H9 (cell line): ENCODE measurements at regions not wholly inside any gene's neighbourhood (a gene's known extent, or its start where the extent isn't known, plus 50 kb on each side); places are given as distances from the start of the nearest gene placed in this dataset.

ENCODE experiments used
- DNase-seq: peaks from one replicate; pipeline ENCODE4 v3.0.0-alpha.2; 2017
- H2AFZ ChIP-seq: one replicate; pipeline ENCODE4 v1.6.1; 2013; ENCODE audit warnings: mild to moderate bottlenecking, low read length, control low read depth, moderate library complexity
- H2AK5ac ChIP-seq: 2 replicates; pipeline ENCODE4 v1.6.1; 2013; ENCODE audit warnings: low read length, control low read depth, mixed read lengths; ENCODE audit not compliant: insufficient read length
- H2BK120ac ChIP-seq: one replicate; pipeline ENCODE4 v1.6.1; 2013; ENCODE audit warnings: low read depth, mild to moderate bottlenecking, low read length, control low read depth, inconsistent platforms; ENCODE audit not compliant: poor library complexity, severe bottlenecking
- H2BK12ac ChIP-seq: 2 replicates; pipeline ENCODE4 v1.6.1; 2013; ENCODE audit warnings: low read length, control low read depth, mixed read lengths, low read depth; ENCODE audit not compliant: insufficient read length
- H2BK15ac ChIP-seq: 2 replicates; pipeline ENCODE4 v1.6.1; 2013; ENCODE audit warnings: low read depth, low read length, control low read depth
- H2BK20ac ChIP-seq: one replicate; pipeline ENCODE4 v1.6.1; 2013; ENCODE audit warnings: low read depth, mild to moderate bottlenecking, low read length, control low read depth, inconsistent platforms; ENCODE audit not compliant: poor library complexity, severe bottlenecking
- H2BK5ac ChIP-seq: 2 replicates; pipeline ENCODE4 v1.6.1; 2013; ENCODE audit warnings: low read length, control low read depth, mixed read lengths; ENCODE audit not compliant: insufficient read length
- H3K14ac ChIP-seq: 2 replicates; pipeline ENCODE4 v1.6.1; 2013; ENCODE audit warnings: low read length, control low read depth; ENCODE audit not compliant: insufficient read depth
- H3K18ac ChIP-seq: 2 replicates; pipeline ENCODE4 v1.6.1; 2013; ENCODE audit warnings: low read depth, mild to moderate bottlenecking, mixed read lengths, low read length, control low read depth; ENCODE audit not compliant: insufficient read length
- H3K23ac ChIP-seq: 2 replicates; pipeline ENCODE4 v1.6.1; 2013; ENCODE audit warnings: low read length, control low read depth, mixed read lengths, low read depth; ENCODE audit not compliant: insufficient read length
- H3K23me2 ChIP-seq: 2 replicates; pipeline ENCODE4 v1.6.1; 2013; ENCODE audit warnings: low read depth, mild to moderate bottlenecking, mixed read lengths, low read length, control low read depth; ENCODE audit not compliant: insufficient read length, poor library complexity, severe bottlenecking
- H3K27ac ChIP-seq: 2 replicates; pipeline ENCODE4 v1.5.1; 2013; ENCODE audit warnings: low read length, control low read depth, mixed read lengths, low read depth; ENCODE audit not compliant: insufficient read length
- H3K27me3 ChIP-seq: 2 replicates; pipeline ENCODE4 v1.6.1; 2013; ENCODE audit warnings: low read length, control low read depth, inconsistent platforms; ENCODE audit not compliant: insufficient read depth
- H3K4ac ChIP-seq: 2 replicates; pipeline ENCODE4 v1.6.1; 2013; ENCODE audit warnings: low read depth, mild to moderate bottlenecking, control low read depth, inconsistent platforms, low read length, moderate library complexity
- H3K4me1 ChIP-seq: 2 replicates; pipeline ENCODE4 v1.6.1; 2013; ENCODE audit warnings: low read length, control low read depth, inconsistent platforms; ENCODE audit not compliant: insufficient read depth
- H3K4me2 ChIP-seq: 2 replicates; pipeline ENCODE4 v1.6.1; 2013; ENCODE audit warnings: low read length, control low read depth, mixed read lengths; ENCODE audit not compliant: insufficient read length, insufficient read depth
- H3K56ac ChIP-seq: 2 replicates; pipeline ENCODE4 v1.6.1; 2013; ENCODE audit warnings: low read depth, mild to moderate bottlenecking, mixed read lengths, low read length, control low read depth; ENCODE audit not compliant: insufficient read length
- H3K79me1 ChIP-seq: 2 replicates; pipeline ENCODE4 v1.6.1; 2013; ENCODE audit warnings: low read depth, mild to moderate bottlenecking, moderate library complexity, low read length, control low read depth, inconsistent platforms; ENCODE audit not compliant: insufficient read depth, poor library complexity, severe bottlenecking
- H3K79me2 ChIP-seq: 2 replicates; pipeline ENCODE4 v1.6.1; 2013; ENCODE audit warnings: low read length, control low read depth, inconsistent platforms; ENCODE audit not compliant: insufficient read depth
- H3K9ac ChIP-seq: 2 replicates; pipeline ENCODE4 v1.6.1; 2013; ENCODE audit warnings: low read length, control low read depth, mixed read lengths; ENCODE audit not compliant: insufficient read length; ENCODE audit errors: extremely low read depth
- H3K9me3 ChIP-seq: one replicate; pipeline ENCODE4 v1.6.1; 2013; ENCODE audit warnings: low read depth, low read length, inconsistent platforms; ENCODE audit not compliant: control insufficient read depth
- H3T11ph ChIP-seq: one replicate; pipeline ENCODE4 v1.6.1; 2013; ENCODE audit warnings: mild to moderate bottlenecking, low read length, control low read depth, inconsistent platforms
- H4K20me1 ChIP-seq: one replicate; pipeline ENCODE4 v1.6.1; 2013; ENCODE audit not compliant: control insufficient read depth, insufficient read length, insufficient read depth
- H4K5ac ChIP-seq: 2 replicates; pipeline ENCODE4 v1.6.1; 2013; ENCODE audit warnings: low read depth, mild to moderate bottlenecking, mixed read lengths, low read length, control low read depth; ENCODE audit not compliant: insufficient read length
- H4K8ac ChIP-seq: replicated peaks from 2 replicates; pipeline ENCODE4 v1.6.1; 2013; ENCODE audit warnings: low read length, control low read depth, mixed read lengths, low read depth; ENCODE audit not compliant: insufficient read length
- H4K91ac ChIP-seq: 2 replicates; pipeline ENCODE4 v1.6.1; 2013; ENCODE audit warnings: low read depth, mild to moderate bottlenecking, moderate library complexity, mixed read lengths, low read length, control low read depth; ENCODE audit not compliant: insufficient read length
- H3K27ac Mint-ChIP-seq, 3 experiments: 2 replicates in 2 of 3; 3 replicates in 1 of 3; pipeline ENCODE4 v1.8.0; 2020 to 2021; ENCODE audit warnings: mixed read lengths in 3 of 3, mild to moderate bottlenecking in 1 of 3, moderate library complexity in 1 of 3
- H3K27me3 Mint-ChIP-seq: 2 replicates; pipeline ENCODE4 v1.8.0; 2021; ENCODE audit warnings: low read depth, mild to moderate bottlenecking, moderate library complexity, mixed read lengths
- H3K36me3 Mint-ChIP-seq, 3 experiments: 2 replicates in 2 of 3; 3 replicates in 1 of 3; pipeline ENCODE4 v1.8.0; 2020 to 2021; ENCODE audit warnings: low read depth in 3 of 3, mixed read lengths in 3 of 3; ENCODE audit not compliant: insufficient read depth in 1 of 3
- H3K4me1 Mint-ChIP-seq, 2 experiments: 2 replicates each; pipeline ENCODE4 v1.8.0; 2020; ENCODE audit warnings: mixed read lengths in 2 of 2
- H3K4me3 Mint-ChIP-seq, 2 experiments: 2 replicates in 1 of 2; 3 replicates in 1 of 2; pipeline ENCODE4 v1.8.0; 2020 to 2021; ENCODE audit warnings: mild to moderate bottlenecking in 2 of 2, mixed read lengths in 2 of 2, moderate library complexity in 1 of 2
- H3K9me3 Mint-ChIP-seq, 2 experiments: 2 replicates in 1 of 2; 3 replicates in 1 of 2; pipeline ENCODE4 v1.8.0; 2020; ENCODE audit warnings: mild to moderate bottlenecking in 2 of 2, mixed read lengths in 2 of 2, moderate library complexity in 1 of 2
- CTCF ChIP-seq: fragments of 200-600 bp; sonication (generic); conservative IDR thresholded peaks from 3 replicates; pipeline ENCODE4 v1.8.0; 2021; ENCODE audit warnings: antibody characterized with exemption, mild to moderate bottlenecking
- WGBS: extraction: QIAGEN DNeasy Blood & Tissue Kit; methylation state at CpG from one replicate; pipeline ENCODE4 v1.1.7; 2013; ENCODE audit warnings: missing lambda C conversion rate, low lambda C conversion rate, mixed read lengths; ENCODE audit not compliant: insufficient read length; ENCODE audit errors: extremely low coverage; 5-methylcytosine and 5-hydroxymethylcytosine counted together

- Histone ChIP-seq H2BK5ac (no peak overlapping the region), H3K4me2 (no peak overlapping the region), H3K79me2 (no peaks in the 10 kb centered on the region), H2AFZ (no peak overlapping the region), H3K14ac (no peak overlapping the region), H3K9me3 (no peaks in the 10 kb centered on the region), H3K79me1 (no peaks in the 10 kb centered on the region), H4K8ac (no peak overlapping the region), H3K23ac (no peak overlapping the region), H3K18ac (no peak overlapping the region), H2BK15ac (no peak overlapping the region), H2AK5ac (no peak overlapping the region), H2BK120ac (no peak overlapping the region), H3K4ac (no peak overlapping the region), H3K56ac (no peak overlapping the region), H4K20me1 (no peaks in the 10 kb centered on the region), H4K91ac (no peak overlapping the region), H3K27me3 (no peaks in the 10 kb centered on the region; the same call in 1 of the 2 replicates), H3K23me2 (no peaks in the 10 kb centered on the region), H3K4me1 (no peaks in the 10 kb centered on the region), H2BK12ac (no peak overlapping the region), H3K9ac (no peak overlapping the region), H2BK20ac (no peak overlapping the region), H4K5ac (no peak overlapping the region), H3K27ac (no peak overlapping the region), H3T11ph (no peak overlapping the region)
- Mint-ChIP-seq H3K4me1 (peaks cover 2 to 5% of the 10 kb centered on the region in 2 experiments; a peak in 3 of 4 replicates), H3K27me3 (no peaks in the 10 kb centered on the region), H3K36me3 (peaks cover 5 to 10% (median 5%) of the 10 kb centered on the region in 3 experiments; a peak in 6 of 7 replicates), H3K4me3 (no peak overlapping the region), H3K9me3 (peaks cover 13 to 16% of the 10 kb centered on the region in 2 experiments), H3K27ac (no peak overlapping the region)
- DNase-seq: no peak
- no peak for TF ChIP-seq CTCF
- no CpG with 5 or more reads among the region's 6 CpGs for WGBS
These were observed 393.4 kb upstream of the KIF2A start for GRCh38 chr5:61912559-61912958.
